Neuron (in vitro differentiated cells): ENCODE measurements at regions not wholly inside any gene's neighbourhood (a gene's known extent, or its start where the extent isn't known, plus 50 kb on each side); places are given as distances from the start of the nearest gene placed in this dataset.

Experiments used
- H2AFZ ChIP-seq: one replicate; pipeline ENCODE4 v1.6.1; 2013; ENCODE audit warnings: low read depth, mild to moderate bottlenecking, inconsistent platforms, low read length, moderate library complexity
- H3K27me3 ChIP-seq: one replicate; pipeline ENCODE4 v1.6.1; 2013; ENCODE audit warnings: low read length; ENCODE audit not compliant: insufficient read depth
- H3K36me3 ChIP-seq: one replicate; pipeline ENCODE4 v1.6.1; 2013; ENCODE audit warnings: low read length; ENCODE audit not compliant: insufficient read depth
- H3K4me1 ChIP-seq: one replicate; pipeline ENCODE4 v1.6.1; 2013; ENCODE audit warnings: low read length; ENCODE audit not compliant: insufficient read depth
- H3K4me3 ChIP-seq: 2 replicates; pipeline ENCODE4 v1.5.1; 2013; ENCODE audit warnings: mild to moderate bottlenecking, low read length, moderate library complexity
- H3K9me3 ChIP-seq: one replicate; pipeline ENCODE4 v1.6.1; 2013; ENCODE audit warnings: low read length

GRCh38 chr9:107397076-107398044, 92.2 kb downstream of the KLF4 start:
- no peaks in the 10 kb centered on the region for H3K27me3 ChIP-seq

GRCh38 chr9:107394264-107394663, 95.3 kb downstream of the KLF4 start:
- no peaks in the 10 kb centered on the region for H3K27me3 ChIP-seq
- no peaks in the 10 kb centered on the region for H3K36me3 ChIP-seq
- H3K4me1 ChIP-seq = no peaks in the 10 kb centered on the region
- H2AFZ ChIP-seq = no peak overlapping the region
- no peak overlapping the region for H3K4me3 ChIP-seq
- no peaks in the 10 kb centered on the region for H3K9me3 ChIP-seq

More at GRCh38 chr9:107397076-107398044, 92.2 kb downstream of the KLF4 start:
- H3K4me3 ChIP-seq = no peak overlapping the region
- no peak overlapping the region for H2AFZ ChIP-seq
- H3K36me3 ChIP-seq = no peaks in the 10 kb centered on the region
- no peaks in the 10 kb centered on the region for H3K9me3 ChIP-seq
- no peaks in the 10 kb centered on the region for H3K4me1 ChIP-seq

GRCh38 chr9:107390778-107391177, 98.8 kb downstream of the KLF4 start:
- H3K4me3 ChIP-seq = no peak overlapping the region
- no peaks in the 10 kb centered on the region for H3K9me3 ChIP-seq
- no peak overlapping the region for H2AFZ ChIP-seq
- no peaks in the 10 kb centered on the region for H3K4me1 ChIP-seq
- H3K36me3 ChIP-seq = no peaks in the 10 kb centered on the region
- peaks cover 4% of the 10 kb centered on the region for H3K27me3 ChIP-seq

- Histone ChIP-seq H3K4me3 (no peak overlapping the region), H3K9me3 (no peaks in the 10 kb centered on the region), H3K36me3 (no peaks in the 10 kb centered on the region), H2AFZ (no peak overlapping the region), H3K27me3 (peaks cover 4% of the 10 kb centered on the region), H3K4me1 (no peaks in the 10 kb centered on the region)
Measured at GRCh38 chr9:107390279-107390678, 99.3 kb downstream of the KLF4 start.

- Histone ChIP-seq H3K27me3 (peaks cover 4% of the 10 kb centered on the region), H3K4me1 (no peaks in the 10 kb centered on the region), H2AFZ (no peak overlapping the region), H3K36me3 (no peaks in the 10 kb centered on the region), H3K4me3 (no peak overlapping the region), H3K9me3 (no peaks in the 10 kb centered on the region)
Measured at GRCh38 chr9:107389617-107390071, 99.9 kb downstream of the KLF4 start.

- H3K4me1 ChIP-seq = no peaks in the 10 kb centered on the region
- H3K4me3 ChIP-seq = no peak overlapping the region
- no peaks in the 10 kb centered on the region for H3K9me3 ChIP-seq
- H3K36me3 ChIP-seq = no peaks in the 10 kb centered on the region
- no peak overlapping the region for H2AFZ ChIP-seq
- H3K27me3 ChIP-seq = peaks cover 4% of the 10 kb centered on the region
Measured at GRCh38 chr9:107388890-107389289, 100.7 kb downstream of the KLF4 start.

- H3K9me3 ChIP-seq = no peaks in the 10 kb centered on the region
- no peaks in the 10 kb centered on the region for H3K36me3 ChIP-seq
- no peaks in the 10 kb centered on the region for H3K4me1 ChIP-seq
- no peak overlapping the region for H2AFZ ChIP-seq
- H3K4me3 ChIP-seq = no peak overlapping the region
- H3K27me3 ChIP-seq = peaks cover 4% of the 10 kb centered on the region
Measured at GRCh38 chr9:107387409-107387808, 102.2 kb downstream of the KLF4 start.

- Histone ChIP-seq H2AFZ (no peak overlapping the region), H3K4me1 (no peaks in the 10 kb centered on the region), H3K36me3 (no peaks in the 10 kb centered on the region), H3K27me3 (peaks cover 4% of the 10 kb centered on the region), H3K4me3 (no peak overlapping the region), H3K9me3 (no peaks in the 10 kb centered on the region)
Measured at GRCh38 chr9:107386396-107386795, 103.2 kb downstream of the KLF4 start.
